PC-9 (cell line): ENCODE measurements at regions not wholly inside any gene's neighbourhood (a gene's known extent, or its start where the extent isn't known, plus 50 kb on each side); places are given as distances from the start of the nearest gene placed in this dataset.

Experiments used
- BruUV-seq: library from RNA; stranded (reverse); fragments of 400-500 nt; replicated peaks from 2 replicates; lab custom pipeline; 2021; lab: Mats Ljungman, UMichigan
- CTCF ChIA-PET: fragments of 300-600 bp; sonication (Branson Sonifier 250); formaldehyde crosslinking; loops from one replicate; lab custom pipeline; 2022; ENCODE audit warnings: antibody characterized with exemption; lab: Charles Lee
- POLR2A ChIA-PET: fragments of 300-600 bp; sonication (Branson Sonifier 250); formaldehyde crosslinking; loops from one replicate; lab custom pipeline; 2022; ENCODE audit warnings: antibody characterized with exemption; ENCODE audit not compliant: unreplicated experiment; lab: Charles Lee
- DNase-seq, 2 experiments: peaks; one replicate each; pipeline versions ENCODE4 v3.0.0 to v3.0.0-alpha.2; 2015 to 2022; ENCODE audit warnings: mixed read lengths in 1 of 2
- H2AFZ ChIP-seq: fragments of 200-600 bp; sonication (generic); 2 replicates; pipeline ENCODE4 v1.8.1; 2017; ENCODE audit warnings: antibody characterized with exemption
- H3F3A ChIP-seq: fragments of 200-600 bp; sonication (generic); 2 replicates; pipeline ENCODE4 v1.8.1; 2017; ENCODE audit warnings: antibody characterized with exemption, mild to moderate bottlenecking, low read depth; ENCODE audit not compliant: insufficient read depth
- H3K27ac ChIP-seq: fragments of 200-600 bp; sonication (generic); 2 replicates; pipeline ENCODE4 v1.6.1; 2016; ENCODE audit warnings: mixed run types
- H3K27me3 ChIP-seq: fragments of 200-600 bp; sonication (generic); 2 replicates; pipeline ENCODE4 v1.6.1; 2016; ENCODE audit warnings: low read depth, mixed run types; ENCODE audit not compliant: insufficient read depth
- H3K36me3 ChIP-seq: fragments of 200-600 bp; sonication (generic); 2 replicates; pipeline ENCODE4 v1.6.1; 2016; ENCODE audit warnings: low read depth, mixed run types
- H3K4me1 ChIP-seq: fragments of 200-600 bp; sonication (generic); replicated peaks from 2 replicates; pipeline ENCODE4 v1.6.1; 2016; ENCODE audit warnings: mixed run types; ENCODE audit not compliant: insufficient read depth
- H3K4me2 ChIP-seq: fragments of 200-600 bp; sonication (generic); 2 replicates; pipeline ENCODE4 v1.6.1; 2017; ENCODE audit warnings: mixed run types
- H3K4me3 ChIP-seq: fragments of 200-600 bp; sonication (generic); 2 replicates; pipeline ENCODE4 v1.6.1; 2016; ENCODE audit warnings: mixed run types
- H3K79me2 ChIP-seq: fragments of 200-600 bp; sonication (generic); 2 replicates; pipeline ENCODE4 v1.6.1; 2017; ENCODE audit warnings: low read depth, mixed run types
- H3K9me2 ChIP-seq: fragments of 200-600 bp; sonication (generic); 2 replicates; pipeline ENCODE4 v1.8.1; 2017; ENCODE audit warnings: mild to moderate bottlenecking; ENCODE audit not compliant: insufficient read depth
- H3K9me3 ChIP-seq: fragments of 200-600 bp; sonication (generic); 2 replicates; pipeline ENCODE4 v1.8.1; 2016; ENCODE audit warnings: low read depth; ENCODE audit not compliant: insufficient read depth
- H4K20me1 ChIP-seq: fragments of 200-600 bp; sonication (generic); 2 replicates; pipeline ENCODE4 v1.8.1; 2017; ENCODE audit not compliant: insufficient read depth
- CTCF ChIP-seq: fragments of 200-600 bp; sonication (generic); conservative IDR thresholded peaks from 2 replicates; pipeline ENCODE4 v1.6.1; 2017; ENCODE audit warnings: mixed run types, antibody characterized with exemption, mild to moderate bottlenecking, moderate library complexity
- EZH2 ChIP-seq: fragments of 200-600 bp; sonication (generic); IDR thresholded peaks from 2 replicates; pipeline ENCODE4 v1.8.0; 2017; ENCODE audit warnings: antibody characterized with exemption, low read depth
- intact Hi-C: fragments of 100-400 bp; cut with micrococcal nuclease; formaldehyde crosslinking; loops from one replicate; pipeline ENCODE4 v1.10.0; 2022; ENCODE audit not compliant: unreplicated experiment

GRCh38 chr4:138677748-138678147 is 337.8 kb upstream of the NOCT start:
- POLR2A ChIA-PET, result interaction anchor here (0.6 kb wide), 1 partner anchor 533 kb away, joined by 3 read pairs; no protein-coding TSS in a partner anchor
- Histone ChIP-seq H3K27me3 (no peaks in the 10 kb centered on the region), H3K36me3 (no peaks in the 10 kb centered on the region), H3F3A (no peaks in the 10 kb centered on the region), H2AFZ (no peak overlapping the region), H3K9me2 (no peaks in the 10 kb centered on the region), H3K9me3 (no peaks in the 10 kb centered on the region), H3K4me3 (no peak overlapping the region), H3K4me2 (no peak overlapping the region), H3K79me2 (no peaks in the 10 kb centered on the region), H4K20me1 (no peaks in the 10 kb centered on the region), H3K4me1 (no peaks in the 10 kb centered on the region), H3K27ac (no peak overlapping the region)
- no peak for DNase-seq
- CTCF ChIA-PET, result interaction anchor here (1.0 kb wide), 1 partner anchor 642 kb away, joined by 3 read pairs; no protein-coding TSS in a partner anchor
- no TSS peak for BruUV-seq
- intact Hi-C loops, result no loop called here
- TF ChIP-seq CTCF (no peak), EZH2 (no peak)

GRCh38 chr4:138677212-138677611 is 338.4 kb upstream of the NOCT start:
- Histone ChIP-seq H4K20me1 (no peaks in the 10 kb centered on the region), H3K79me2 (no peaks in the 10 kb centered on the region), H3K27me3 (no peaks in the 10 kb centered on the region), H3K4me1 (no peaks in the 10 kb centered on the region), H2AFZ (no peak overlapping the region), H3F3A (no peaks in the 10 kb centered on the region), H3K9me3 (no peaks in the 10 kb centered on the region), H3K9me2 (no peaks in the 10 kb centered on the region), H3K4me2 (no peak overlapping the region), H3K36me3 (no peaks in the 10 kb centered on the region), H3K4me3 (no peak overlapping the region), H3K27ac (no peak overlapping the region)
- BruUV-seq, result no TSS peak
- intact Hi-C loops, result no loop called here
- CTCF ChIA-PET, result interaction anchor here (1.0 kb wide), 1 partner anchor 642 kb away, joined by 3 read pairs; no protein-coding TSS in a partner anchor
- POLR2A ChIA-PET, result no interaction called here
- TF ChIP-seq CTCF, result no peak
- no peak for TF ChIP-seq EZH2
- no peak for DNase-seq

GRCh38 chr4:138675685-138676084 is 339.9 kb upstream of the NOCT start:
- Histone ChIP-seq H2AFZ (no peak overlapping the region), H3K4me2 (no peak overlapping the region), H3K36me3 (no peaks in the 10 kb centered on the region), H3K79me2 (no peaks in the 10 kb centered on the region), H3K4me3 (no peak overlapping the region), H3K27me3 (no peaks in the 10 kb centered on the region), H4K20me1 (no peaks in the 10 kb centered on the region), H3K27ac (no peak overlapping the region), H3K4me1 (no peaks in the 10 kb centered on the region), H3K9me2 (no peaks in the 10 kb centered on the region), H3F3A (no peaks in the 10 kb centered on the region), H3K9me3 (no peaks in the 10 kb centered on the region)
- no TSS peak for BruUV-seq
- ChIA-PET CTCF (no interaction called here), POLR2A (no interaction called here)
- intact Hi-C loops, result no loop called here
- no peak for DNase-seq
- TF ChIP-seq EZH2 (no peak), CTCF (no peak)
